HepG2 (cell line): ENCODE measurements at regions not wholly inside any gene's neighbourhood (a gene's known extent, or its start where the extent isn't known, plus 50 kb on each side); places are given as distances from the start of the nearest gene placed in this dataset.
"Not testable (repeated sequence)": the region's sequence is repeated elsewhere in the genome, so short reads cannot be mapped to it uniquely, and the experiment has no call there.

Experiments used
- ATAC-seq: fragments of 200-7000 bp; cut with Tn5 transposase; 3 replicates; pipeline ENCODE4 v1.9.1; 2020; ENCODE audit warnings: mild to moderate bottlenecking, moderate library complexity
- BruUV-seq: library from RNA; stranded (reverse); fragments of 400-500 nt; replicated peaks from 2 replicates; lab custom pipeline; 2021; lab: Mats Ljungman, UMichigan
- CTCF ChIA-PET: fragments of 300-600 bp; formaldehyde crosslinking; extraction: SDS; loops from one replicate; lab custom pipeline; 2021; ENCODE audit warnings: low total read pairs, inconsistent platforms, low intra/inter-chr PET ratio; lab: Yijun Ruan, JAX
- POLR2A ChIA-PET: fragments of 350-600 bp; sonication (Branson Sonifier 250); formaldehyde crosslinking; loops from one replicate; lab custom pipeline; 2020; ENCODE audit warnings: antibody characterized with exemption, inconsistent platforms; lab: Yijun Ruan, JAX
- DNase-seq: peaks from one replicate; pipeline ENCODE4 v3.0.0-alpha.2; 2015; ENCODE audit warnings: low spot score
- FAIRE-seq: peaks from 3 replicates; lab custom pipeline; 2011; peaks lifted over from hg19 to GRCh38; lab: Jason Lieb, UNC
- H2AFZ ChIP-seq: one replicate; pipeline ENCODE4 v1.6.1; 2011; ENCODE audit warnings: low read length, inconsistent platforms
- H3K27ac ChIP-seq: fragments of 300-600 bp; 3 replicates; pipeline ENCODE4 v1.8.0; 2011; ENCODE audit warnings: mixed run types, mild to moderate bottlenecking, mixed read lengths, low read length, inconsistent platforms; ENCODE audit not compliant: insufficient read depth; ENCODE audit errors: extremely low read length
- H3K27me3 ChIP-seq, 2 experiments: fragments of 200-600 bp in 1 of 2; 2 replicates in 1 of 2; 3 replicates in 1 of 2; pipeline versions ENCODE4 v1.6.0 to v1.8.0; 2011; ENCODE audit warnings: low read length in 2 of 2, mild to moderate bottlenecking in 2 of 2, moderate library complexity in 2 of 2, inconsistent platforms in 1 of 2; ENCODE audit not compliant: insufficient read depth in 2 of 2, control insufficient read depth in 1 of 2
- H3K36me3 ChIP-seq, 2 experiments: fragments of 200-600 bp in 1 of 2; replicated peaks in 1 of 2; 2 replicates in 1 of 2; 3 replicates in 1 of 2; pipeline versions ENCODE4 v1.5.1 to v1.8.0; 2011; ENCODE audit warnings: low read length in 2 of 2, inconsistent platforms in 1 of 2; ENCODE audit not compliant: insufficient read depth in 2 of 2, control insufficient read depth in 1 of 2
- H3K4me1 ChIP-seq: 2 replicates; pipeline ENCODE4 v1.5.1; 2012; ENCODE audit warnings: low read length, inconsistent platforms; ENCODE audit not compliant: insufficient read depth
- H3K4me2 ChIP-seq: 2 replicates; pipeline ENCODE4 v1.6.0; 2011; ENCODE audit warnings: low read depth, low read length, inconsistent platforms
- H3K4me3 ChIP-seq, 3 experiments: fragments of 200-600 bp in 1 of 3; sonication (generic), shearing (Covaris generic) in 1 of 3; replicated peaks in 1 of 3; 2 replicates each; pipeline ENCODE4 v1.5.1; 2011 to 2016; ENCODE audit warnings: low read length in 3 of 3, inconsistent platforms in 2 of 3, low read depth in 2 of 3, mild to moderate bottlenecking in 2 of 3, control low read depth in 1 of 3, mixed read lengths in 1 of 3; ENCODE audit not compliant: insufficient read depth in 1 of 3
- H3K79me2 ChIP-seq: one replicate; pipeline ENCODE4 v1.6.1; 2011; ENCODE audit warnings: low read length, inconsistent platforms; ENCODE audit not compliant: insufficient read depth
- H3K9ac ChIP-seq: 2 replicates; pipeline ENCODE4 v1.6.0; 2011; ENCODE audit warnings: mild to moderate bottlenecking, low read depth, low read length, inconsistent platforms; ENCODE audit not compliant: insufficient read depth
- H3K9me3 ChIP-seq: 2 replicates; pipeline ENCODE4 v1.5.1; 2012; ENCODE audit warnings: mild to moderate bottlenecking, low read length
- H4K20me1 ChIP-seq: 2 replicates; pipeline ENCODE4 v1.6.0; 2011; ENCODE audit warnings: inconsistent platforms, mild to moderate bottlenecking, low read length, moderate library complexity; ENCODE audit not compliant: insufficient read depth
- CENPX ChIP-seq: sonication (generic); formaldehyde crosslinking; IDR thresholded peaks from 2 replicates; pipeline ENCODE4 v1.9.0; 2021; ENCODE audit warnings: mild to moderate bottlenecking, missing genetic modification reagents, moderate library complexity
- FLYWCH1 ChIP-seq: sonication (generic); formaldehyde crosslinking; IDR thresholded peaks from 2 replicates; pipeline ENCODE4 v1.8.1; 2023; ENCODE audit warnings: mild to moderate bottlenecking, missing genetic modification reagents
- NCOR1 ChIP-seq: fragments of 200-600 bp; sonication (generic); IDR thresholded peaks from 2 replicates; pipeline ENCODE4 v1.7.0; 2017; ENCODE audit warnings: antibody characterized with exemption, low read length, borderline replicate concordance
- RNF2 ChIP-seq: fragments of 450-650 bp; conservative IDR thresholded peaks from 2 replicates; pipeline ENCODE4 v1.6.1; 2016; ENCODE audit warnings: low read depth
- ZFP62 ChIP-seq: sonication (generic); formaldehyde crosslinking; IDR thresholded peaks from 2 replicates; pipeline ENCODE4 v1.4.0; 2020; ENCODE audit warnings: missing genetic modification reagents
- ZNF143 ChIP-seq: sonication (generic); formaldehyde crosslinking; IDR thresholded peaks from 2 replicates; pipeline ENCODE4 v1.4.0; 2020; ENCODE audit warnings: missing genetic modification reagents
- ZNF33A ChIP-seq: sonication (generic); formaldehyde crosslinking; IDR thresholded peaks from 2 replicates; pipeline ENCODE4 v1.5.1; 2020; ENCODE audit warnings: missing genetic modification reagents, mild to moderate bottlenecking, moderate library complexity, borderline replicate concordance
- ZNF343 ChIP-seq: sonication (generic); formaldehyde crosslinking; IDR thresholded peaks from 2 replicates; pipeline ENCODE4 v1.4.0; 2020; ENCODE audit warnings: mild to moderate bottlenecking, missing genetic modification reagents
- ZNF724P ChIP-seq: sonication (generic); formaldehyde crosslinking; IDR thresholded peaks from 2 replicates; pipeline ENCODE4 v1.8.0; 2022; ENCODE audit warnings: missing genetic modification reagents, borderline replicate concordance
- ZSCAN5A ChIP-seq: sonication (generic); formaldehyde crosslinking; IDR thresholded peaks from 2 replicates; pipeline ENCODE4 v1.8.0; 2022; ENCODE audit warnings: mild to moderate bottlenecking, missing genetic modification reagents, borderline replicate concordance
- WGBS: methylation state at CpG from one replicate; pipeline ENCODE4 v1.1.6; 2017; ENCODE audit warnings: low lambda C conversion rate; 5-methylcytosine and 5-hydroxymethylcytosine counted together
- in situ Hi-C: cut with HindIII; loops from 2 replicates; pipeline ENCODE4 v1.10.0; 2017; ENCODE audit warnings: low pct_unique_long_range_greater_than_20kb; ENCODE audit not compliant: extremely low pct_ligation_motif_present
- intact Hi-C: fragments of 100-400 bp; cut with micrococcal nuclease; formaldehyde crosslinking; loops from one replicate; pipeline ENCODE4 v1.10.0; 2022; ENCODE audit not compliant: unreplicated experiment

- in situ Hi-C loops, intact Hi-C loops: not testable (repeated sequence)
Measured at GRCh38 chr1:91182807-91183206, 161.0 kb upstream of the ZNF644 start.

GRCh38 chr1:91176250-91176649 is 154.4 kb upstream of the ZNF644 start:
- H3K36me3 ChIP-seq, result no peaks in the 10 kb centered on the region
- H3K27ac ChIP-seq, result no peak overlapping the region
- 3% methylated on average over 1 of the region's 1 CpG for WGBS
- TF ChIP-seq ZNF724P (no peak), CENPX (no peak), NCOR1 (no peak), ZFP62 (CRISPR knock-in tag) (no peak), ZNF33A (CRISPR knock-in tag) (no peak), ZNF343 (CRISPR knock-in tag) (no peak), FLYWCH1 (CRISPR knock-in tag) (no peak), ZSCAN5A (CRISPR knock-in tag) (no peak), RNF2 (no peak), ZNF143 (CRISPR knock-in tag) (no peak)
- intact Hi-C loops, result no loop called here
- H3K4me1 ChIP-seq, result no peaks in the 10 kb centered on the region
- H3K4me2 ChIP-seq, result no peak overlapping the region
- H3K9me3 ChIP-seq, result no peaks in the 10 kb centered on the region
- ATAC-seq, result no peak
- H3K79me2 ChIP-seq, result no peaks in the 10 kb centered on the region
- POLR2A ChIA-PET, result no interaction called here
- BruUV-seq, result no TSS peak
- H2AFZ ChIP-seq, result no peak overlapping the region
- no peak for DNase-seq
- CTCF ChIA-PET, result no interaction called here
- in situ Hi-C loops, result no loop called here
- no peak overlapping the region for H3K4me3 ChIP-seq
- H3K27me3 ChIP-seq, result peaks cover 0 to 4% of the 10 kb centered on the region in 2 experiments; a peak in 1 of 5 replicates
- no peaks in the 10 kb centered on the region for H4K20me1 ChIP-seq
- no peak overlapping the region for H3K9ac ChIP-seq
- no peak for FAIRE-seq

More at GRCh38 chr1:91182807-91183206, 161.0 kb upstream of the ZNF644 start:
- ATAC-seq, BruUV-seq, H3K27me3 ChIP-seq, DNase-seq, H3K4me2 ChIP-seq, H3K4me1 ChIP-seq, H2AFZ ChIP-seq, H4K20me1 ChIP-seq, H3K36me3 ChIP-seq, H3K27ac ChIP-seq, POLR2A ChIA-PET, FAIRE-seq, H3K4me3 ChIP-seq, H3K9me3 ChIP-seq, H3K9ac ChIP-seq, H3K79me2 ChIP-seq, CTCF ChIA-PET: not testable (repeated sequence)
